IMR-90 (cell line): ENCODE measurements at regions not wholly inside any gene's neighbourhood (a gene's known extent, or its start where the extent isn't known, plus 50 kb on each side); places are given as distances from the start of the nearest gene placed in this dataset.

Experiments used
- ATAC-seq: fragments of 200-7000 bp; cut with Tn5 transposase; 2 replicates; pipeline ENCODE4 v1.9.1; 2020; ENCODE audit warnings: low read depth, mild to moderate bottlenecking, moderate library complexity
- BruUV-seq: library from RNA; stranded (reverse); fragments of 400-500 nt; replicated peaks from 2 replicates; lab custom pipeline; 2021; lab: Mats Ljungman, UMichigan
- CTCF ChIA-PET: fragments of 300-600 bp; formaldehyde crosslinking; extraction: SDS; loops from one replicate; lab custom pipeline; 2021; ENCODE audit warnings: antibody characterized with exemption; lab: Yijun Ruan, JAX
- POLR2A ChIA-PET: fragments of 300-600 bp; sonication (Branson Sonifier 250); formaldehyde crosslinking; loops from one replicate; lab custom pipeline; 2022; ENCODE audit warnings: antibody characterized with exemption; ENCODE audit not compliant: unreplicated experiment; lab: Charles Lee
- DNase-seq: peaks from one replicate; pipeline ENCODE4 v3.0.0; 2013
- H2AFZ ChIP-seq: replicated peaks from 2 replicates; pipeline ENCODE3; 2013; ENCODE audit warnings: low read length, mild to moderate bottlenecking; ENCODE audit not compliant: poor library complexity
- H2AK5ac ChIP-seq: 2 replicates; pipeline ENCODE4 v1.6.1; 2013; ENCODE audit warnings: low read depth, low read length, inconsistent platforms
- H2AK9ac ChIP-seq: replicated peaks from 2 replicates; pipeline ENCODE3; 2013; ENCODE audit warnings: mild to moderate bottlenecking, low read depth, low read length, moderate library complexity; ENCODE audit not compliant: poor library complexity
- H2BK120ac ChIP-seq: 2 replicates; pipeline ENCODE4 v1.6.1; 2013; ENCODE audit warnings: low read depth, low read length, inconsistent platforms
- H2BK15ac ChIP-seq: 3 replicates; pipeline ENCODE4 v1.6.1; 2013; ENCODE audit warnings: low read depth, low read length, inconsistent platforms
- H2BK20ac ChIP-seq: 2 replicates; pipeline ENCODE4 v1.6.1; 2013; ENCODE audit warnings: low read depth, mild to moderate bottlenecking, inconsistent platforms, low read length, moderate library complexity
- H2BK5ac ChIP-seq: 2 replicates; pipeline ENCODE4 v1.6.1; 2013; ENCODE audit warnings: mild to moderate bottlenecking, low read depth, low read length, inconsistent platforms; ENCODE audit not compliant: poor library complexity, severe bottlenecking
- H3K14ac ChIP-seq: replicated peaks from 2 replicates; pipeline ENCODE4 v1.6.1; 2013; ENCODE audit warnings: low read depth, low read length, inconsistent platforms
- H3K18ac ChIP-seq: 2 replicates; pipeline ENCODE4 v1.6.1; 2013; ENCODE audit warnings: low read depth, low read length, control low read depth
- H3K23ac ChIP-seq: 2 replicates; pipeline ENCODE4 v1.6.1; 2013; ENCODE audit warnings: low read depth, low read length, inconsistent platforms
- H3K27ac ChIP-seq: 2 replicates; pipeline ENCODE4 v1.5.1; 2013; ENCODE audit warnings: mild to moderate bottlenecking, control low read depth, low read length; ENCODE audit not compliant: insufficient read depth
- H3K27me3 ChIP-seq: 2 replicates; pipeline ENCODE4 v1.6.1; 2013; ENCODE audit warnings: low read length; ENCODE audit not compliant: control insufficient read depth, insufficient read depth
- H3K36me3 ChIP-seq: 2 replicates; pipeline ENCODE4 v1.6.1; 2013; ENCODE audit warnings: low read length, mixed read lengths; ENCODE audit not compliant: control insufficient read depth, insufficient read depth
- H3K4ac ChIP-seq: 2 replicates; pipeline ENCODE4 v1.6.1; 2013; ENCODE audit warnings: low read depth, low read length, inconsistent platforms
- H3K4me1 ChIP-seq: 2 replicates; pipeline ENCODE4 v1.6.1; 2013; ENCODE audit warnings: low read length, mixed read lengths; ENCODE audit not compliant: control insufficient read depth, insufficient read depth
- H3K4me2 ChIP-seq: 2 replicates; pipeline ENCODE4 v1.6.1; 2013; ENCODE audit warnings: low read depth, mild to moderate bottlenecking, control low read depth, low read length, moderate library complexity
- H3K4me3 ChIP-seq: 2 replicates; pipeline ENCODE4 v1.5.1; 2013; ENCODE audit warnings: low read depth, mild to moderate bottlenecking, control low read depth, low read length, moderate library complexity; ENCODE audit not compliant: insufficient read depth
- H3K56ac ChIP-seq: 2 replicates; pipeline ENCODE4 v1.6.1; 2013; ENCODE audit warnings: low read length, inconsistent platforms; ENCODE audit not compliant: insufficient read depth; ENCODE audit errors: extremely low read depth
- H3K79me1 ChIP-seq, 2 experiments: 2 replicates each; pipeline ENCODE4 v1.6.1; 2013; ENCODE audit warnings: low read length in 2 of 2, inconsistent platforms in 1 of 2, low read depth in 1 of 2
- H3K9ac ChIP-seq: 2 replicates; pipeline ENCODE4 v1.6.1; 2013; ENCODE audit warnings: low read depth, low read length, control low read depth
- H3K9me1 ChIP-seq: 2 replicates; pipeline ENCODE4 v1.6.1; 2013; ENCODE audit warnings: low read length, inconsistent platforms; ENCODE audit not compliant: insufficient read depth
- H3K9me3 ChIP-seq: 2 replicates; pipeline ENCODE4 v1.6.1; 2013; ENCODE audit warnings: low read length; ENCODE audit not compliant: control insufficient read depth, insufficient read depth
- H4K20me1 ChIP-seq: 2 replicates; pipeline ENCODE4 v1.6.1; 2013; ENCODE audit warnings: low read length, inconsistent platforms; ENCODE audit not compliant: insufficient read depth
- H4K5ac ChIP-seq: 2 replicates; pipeline ENCODE4 v1.6.1; 2013; ENCODE audit warnings: mild to moderate bottlenecking, low read depth, low read length, control low read depth
- H4K8ac ChIP-seq, 2 experiments: 2 replicates each; pipeline ENCODE4 v1.6.1; 2013; ENCODE audit warnings: low read depth in 2 of 2, low read length in 2 of 2, control low read depth in 1 of 2, inconsistent platforms in 1 of 2
- H4K91ac ChIP-seq: 2 replicates; pipeline ENCODE4 v1.6.1; 2013; ENCODE audit warnings: low read depth, low read length, inconsistent platforms; ENCODE audit not compliant: insufficient read depth
- BHLHE40 ChIP-seq: fragments of 150-350 bp; IDR thresholded peaks from 2 replicates; pipeline ENCODE4 v1.6.1; 2016; ENCODE audit warnings: mild to moderate bottlenecking, low read depth, low read length
- CEBPB ChIP-seq: IDR thresholded peaks from 2 replicates; pipeline ENCODE4 v1.6.1; 2012; ENCODE audit warnings: low read depth, low read length, improper control_type of control experiment
- CHD1 ChIP-seq: IDR thresholded peaks from 2 replicates; pipeline ENCODE4 v1.6.1; 2012; ENCODE audit warnings: low read depth, low read length, improper control_type of control experiment
- FOS ChIP-seq: fragments of 150-350 bp; IDR thresholded peaks from 2 replicates; pipeline ENCODE4 v1.6.1; 2016; ENCODE audit warnings: low read depth, low read length
- MAFK ChIP-seq: IDR thresholded peaks from 2 replicates; pipeline ENCODE4 v1.6.1; 2012; ENCODE audit warnings: low read depth, low read length, improper control_type of control experiment
- MAZ ChIP-seq: IDR thresholded peaks from 2 replicates; pipeline ENCODE4 v1.6.1; 2012; ENCODE audit warnings: low read depth, mild to moderate bottlenecking, low read length, improper control_type of control experiment, moderate library complexity, borderline replicate concordance
- MXI1 ChIP-seq: IDR thresholded peaks from 2 replicates; pipeline ENCODE4 v1.6.1; 2012; ENCODE audit warnings: low read depth, mild to moderate bottlenecking, low read length, moderate library complexity, borderline replicate concordance
- RAD21 ChIP-seq: IDR thresholded peaks from 2 replicates; pipeline ENCODE4 v1.6.1; 2012; ENCODE audit warnings: low read length, improper control_type of control experiment
- RCOR1 ChIP-seq: IDR thresholded peaks from 2 replicates; pipeline ENCODE4 v1.6.1; 2012; ENCODE audit warnings: mild to moderate bottlenecking, low read length, improper control_type of control experiment; ENCODE audit not compliant: insufficient replicate concordance
- RFX5 ChIP-seq: IDR thresholded peaks from 2 replicates; pipeline ENCODE4 v1.8.0; 2012; ENCODE audit warnings: low read depth, mild to moderate bottlenecking, low read length, moderate library complexity
- WGBS, 2 experiments: methylation state at CpG; one replicate each; pipeline versions ENCODE4 v1.1.5 to v1.1.7; 2013; ENCODE audit warnings: missing lambda C conversion rate in 2 of 2; ENCODE audit not compliant: insufficient read length in 1 of 2; ENCODE audit errors: extremely low coverage in 2 of 2; 5-methylcytosine and 5-hydroxymethylcytosine counted together
- dilution Hi-C: fragments of 300-500 bp; cut with HindIII; formaldehyde crosslinking; loops from one replicate; pipeline ENCODE4 v1.14.3; 2018; ENCODE audit warnings: low sequenced_read_pairs; ENCODE audit not compliant: unreplicated experiment
- in situ Hi-C: fragments of 300-500 bp; cut with MboI; formaldehyde crosslinking; loops from 3 replicates; pipeline ENCODE4 v1.14.3; 2019; ENCODE audit warnings: low sequenced_read_pairs, inconsistent platforms, mixed read lengths
- intact Hi-C: fragments of 100-400 bp; cut with micrococcal nuclease; formaldehyde crosslinking; loops from 2 replicates; pipeline ENCODE4 v1.10.0; 2022
- TF ChIP-seq, protein P1 (sequence below): fragments of 150-350 bp; IDR thresholded peaks from 2 replicates; pipeline ENCODE4 v1.6.1; 2017; ENCODE audit warnings: mild to moderate bottlenecking, antibody characterized with exemption, low read length, low read depth
- TF ChIP-seq, protein P2 (sequence below): fragments of 150-350 bp; IDR thresholded peaks from 2 replicates; pipeline ENCODE4 v1.6.1; 2016; ENCODE audit warnings: low read depth, mild to moderate bottlenecking, low read length, moderate library complexity, borderline replicate concordance
- TF ChIP-seq, protein P3 (sequence below): conservative IDR thresholded peaks from 2 replicates; pipeline ENCODE4 v1.5.1; 2012; ENCODE audit warnings: mild to moderate bottlenecking, low read depth, low read length, improper control_type of control experiment

GRCh38 chr1:29559056-29559455 is 322.7 kb downstream of the PTPRU start:
- no peak overlapping the region for H3K56ac ChIP-seq
- in situ Hi-C loops (no loop called here), intact Hi-C loops (no loop called here), dilution Hi-C loops (no loop called here)
- H4K5ac ChIP-seq, result no peak overlapping the region
- H3K18ac ChIP-seq, result no peak overlapping the region
- no peak overlapping the region for H3K4me3 ChIP-seq
- DNase-seq (no peak), ATAC-seq (no peak)
- H3K27ac ChIP-seq, result no peak overlapping the region
- H3K27me3 ChIP-seq, result no peaks in the 10 kb centered on the region; the same call in none of the 2 replicates
- H3K4me1 ChIP-seq, result no peaks in the 10 kb centered on the region
- H3K9me3 ChIP-seq, result peaks cover 7% of the 10 kb centered on the region
- H4K20me1 ChIP-seq, result no peaks in the 10 kb centered on the region; the same call in 1 of the 2 replicates
- H3K4me2 ChIP-seq, result no peak overlapping the region
- H3K23ac ChIP-seq, result no peak overlapping the region
- H4K91ac ChIP-seq, result no peak overlapping the region
- H2BK120ac ChIP-seq, result no peak overlapping the region
- H2BK15ac ChIP-seq, result no peak overlapping the region
- H3K4ac ChIP-seq, result no peak overlapping the region
- H3K14ac ChIP-seq, result no peak overlapping the region
- H2AFZ ChIP-seq, result no peak overlapping the region
- H3K79me1 ChIP-seq, result no peaks in the 10 kb centered on the region
- BruUV-seq, result no TSS peak
- no peak overlapping the region for H2BK5ac ChIP-seq
- no peak overlapping the region for H2BK20ac ChIP-seq
- ChIA-PET CTCF (interaction anchor here (1.0 kb wide), 1 partner anchor 9 kb away, joined by 3 read pairs; no protein-coding TSS in a partner anchor), POLR2A (no interaction called here)
- H4K8ac ChIP-seq, result no peak overlapping the region
- H3K9ac ChIP-seq, result no peak overlapping the region
- 0 out of 2 replicates have a peak, but pooled peaks cover 5% of the 10 kb centered on the region for H3K9me1 ChIP-seq
- H2AK9ac ChIP-seq, result no peak overlapping the region
- WGBS, 2 experiments, result 64% methylated on average over 2 of the region's 3 CpGs; no CpG with 5 or more reads in 1 of the 2 experiments
- H2AK5ac ChIP-seq, result no peak overlapping the region
- H3K36me3 ChIP-seq, result no peaks in the 10 kb centered on the region
- TF ChIP-seq BHLHE40 (no peak), FOS (no peak), MXI1 (no peak), RFX5 (no peak), MAZ (no peak), RAD21 (no peak), MAFK (no peak), RCOR1 (no peak), CEBPB (no peak), CHD1 (no peak)
- TF ChIP-seq, protein P1, sequence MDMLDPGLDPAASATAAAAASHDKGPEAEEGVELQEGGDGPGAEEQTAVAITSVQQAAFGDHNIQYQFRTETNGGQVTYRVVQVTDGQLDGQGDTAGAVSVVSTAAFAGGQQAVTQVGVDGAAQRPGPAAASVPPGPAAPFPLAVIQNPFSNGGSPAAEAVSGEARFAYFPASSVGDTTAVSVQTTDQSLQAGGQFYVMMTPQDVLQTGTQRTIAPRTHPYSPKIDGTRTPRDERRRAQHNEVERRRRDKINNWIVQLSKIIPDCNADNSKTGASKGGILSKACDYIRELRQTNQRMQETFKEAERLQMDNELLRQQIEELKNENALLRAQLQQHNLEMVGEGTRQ, result no peak
- TF ChIP-seq, protein P2, sequence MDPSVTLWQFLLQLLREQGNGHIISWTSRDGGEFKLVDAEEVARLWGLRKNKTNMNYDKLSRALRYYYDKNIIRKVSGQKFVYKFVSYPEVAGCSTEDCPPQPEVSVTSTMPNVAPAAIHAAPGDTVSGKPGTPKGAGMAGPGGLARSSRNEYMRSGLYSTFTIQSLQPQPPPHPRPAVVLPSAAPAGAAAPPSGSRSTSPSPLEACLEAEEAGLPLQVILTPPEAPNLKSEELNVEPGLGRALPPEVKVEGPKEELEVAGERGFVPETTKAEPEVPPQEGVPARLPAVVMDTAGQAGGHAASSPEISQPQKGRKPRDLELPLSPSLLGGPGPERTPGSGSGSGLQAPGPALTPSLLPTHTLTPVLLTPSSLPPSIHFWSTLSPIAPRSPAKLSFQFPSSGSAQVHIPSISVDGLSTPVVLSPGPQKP, result no peak
- TF ChIP-seq, protein P3, sequence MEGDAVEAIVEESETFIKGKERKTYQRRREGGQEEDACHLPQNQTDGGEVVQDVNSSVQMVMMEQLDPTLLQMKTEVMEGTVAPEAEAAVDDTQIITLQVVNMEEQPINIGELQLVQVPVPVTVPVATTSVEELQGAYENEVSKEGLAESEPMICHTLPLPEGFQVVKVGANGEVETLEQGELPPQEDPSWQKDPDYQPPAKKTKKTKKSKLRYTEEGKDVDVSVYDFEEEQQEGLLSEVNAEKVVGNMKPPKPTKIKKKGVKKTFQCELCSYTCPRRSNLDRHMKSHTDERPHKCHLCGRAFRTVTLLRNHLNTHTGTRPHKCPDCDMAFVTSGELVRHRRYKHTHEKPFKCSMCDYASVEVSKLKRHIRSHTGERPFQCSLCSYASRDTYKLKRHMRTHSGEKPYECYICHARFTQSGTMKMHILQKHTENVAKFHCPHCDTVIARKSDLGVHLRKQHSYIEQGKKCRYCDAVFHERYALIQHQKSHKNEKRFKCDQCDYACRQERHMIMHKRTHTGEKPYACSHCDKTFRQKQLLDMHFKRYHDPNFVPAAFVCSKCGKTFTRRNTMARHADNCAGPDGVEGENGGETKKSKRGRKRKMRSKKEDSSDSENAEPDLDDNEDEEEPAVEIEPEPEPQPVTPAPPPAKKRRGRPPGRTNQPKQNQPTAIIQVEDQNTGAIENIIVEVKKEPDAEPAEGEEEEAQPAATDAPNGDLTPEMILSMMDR, result no peak
